BLaER1 (cell line): ENCODE measurements at regions not wholly inside any gene's neighbourhood (a gene's known extent, or its start where the extent isn't known, plus 50 kb on each side); places are given as distances from the start of the nearest gene placed in this dataset.
"Not testable (repeated sequence)": the region's sequence is repeated elsewhere in the genome, so short reads cannot be mapped to it uniquely, and the experiment has no call there.

ENCODE experiments used
- H3K27ac ChIP-seq: shearing (Covaris generic); formaldehyde crosslinking; 2 replicates; pipeline ENCODE4 v1.8.1; 2022
- H3K27me3 ChIP-seq: shearing (Covaris generic); formaldehyde crosslinking; 2 replicates; pipeline ENCODE4 v1.8.1; 2022
- H3K36me3 ChIP-seq: shearing (Covaris generic); formaldehyde crosslinking; 2 replicates; pipeline ENCODE4 v1.8.1; 2022
- H3K4me1 ChIP-seq: shearing (Covaris generic); formaldehyde crosslinking; 2 replicates; pipeline ENCODE4 v1.8.1; 2022
- H3K4me2 ChIP-seq: shearing (Covaris generic); formaldehyde crosslinking; 2 replicates; pipeline ENCODE4 v1.8.1; 2022
- H3K4me3 ChIP-seq: shearing (Covaris generic); formaldehyde crosslinking; 2 replicates; pipeline ENCODE4 v1.8.1; 2022
- H3K9ac ChIP-seq: shearing (Covaris generic); formaldehyde crosslinking; 2 replicates; pipeline ENCODE4 v1.8.1; 2022
- H3K9me3 ChIP-seq: shearing (Covaris generic); formaldehyde crosslinking; 2 replicates; pipeline ENCODE4 v1.8.1; 2022
- H4K20me1 ChIP-seq: shearing (Covaris generic); formaldehyde crosslinking; 2 replicates; pipeline ENCODE4 v1.8.1; 2022
- Cebpa-rat ChIP-seq: shearing (Covaris generic); IDR thresholded peaks from 2 replicates; pipeline ENCODE4 v1.8.1; 2022

DNA sequence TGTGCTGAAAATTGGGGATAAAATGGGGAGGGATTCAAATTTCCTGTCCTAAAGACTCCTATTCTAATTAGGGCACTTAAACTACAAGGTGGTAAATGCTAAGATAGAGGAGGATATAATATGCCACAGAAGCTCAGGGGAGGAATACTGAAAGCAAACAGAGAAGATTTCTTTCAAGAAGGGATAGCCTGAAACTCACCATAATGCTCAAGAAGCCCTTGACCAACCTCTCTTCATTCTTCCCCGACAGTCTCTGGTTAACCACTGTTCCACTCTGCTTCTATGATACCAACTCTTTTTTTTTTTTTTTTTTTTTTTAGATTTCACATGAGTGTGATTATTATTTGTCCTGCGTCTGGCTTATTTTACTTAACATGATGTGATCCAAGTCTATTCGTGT, 398.2 kb upstream of the FRG2C start:
- H3K4me2 ChIP-seq = no peak overlapping the region
- no peaks in the 10 kb centered on the region for H3K9me3 ChIP-seq

DNA sequence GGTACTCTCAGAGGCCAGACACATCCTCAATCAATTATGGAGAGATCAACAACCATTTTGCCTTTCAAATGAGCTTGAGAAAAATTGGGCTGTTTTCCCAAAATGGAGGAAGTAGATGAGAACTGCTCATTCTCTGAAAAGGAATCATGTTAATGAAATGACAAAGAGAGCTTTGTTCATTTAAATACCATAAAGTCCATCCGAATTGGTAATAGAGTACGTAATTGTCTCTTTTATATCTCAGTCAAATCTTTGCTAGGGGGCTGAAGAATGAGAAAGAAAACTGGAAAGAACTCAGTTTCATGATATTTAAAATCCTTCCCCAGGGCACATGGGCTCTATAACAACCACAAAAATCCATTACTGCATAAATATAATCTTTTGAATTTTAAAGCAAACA, 395.6 kb upstream of the FRG2C start:
- not testable (repeated sequence) for H3K9me3 ChIP-seq, H3K27me3 ChIP-seq, H3K36me3 ChIP-seq, H3K27ac ChIP-seq, H4K20me1 ChIP-seq, H3K4me1 ChIP-seq, H3K4me3 ChIP-seq, H3K9ac ChIP-seq, H3K4me2 ChIP-seq

More for the DNA sequence above, 398.2 kb upstream of the FRG2C start:
- Histone ChIP-seq H4K20me1 (no peaks in the 10 kb centered on the region), H3K4me1 (no peaks in the 10 kb centered on the region), H3K27ac (no peak overlapping the region), H3K36me3 (no peaks in the 10 kb centered on the region), H3K9ac (no peak overlapping the region), H3K27me3 (no peaks in the 10 kb centered on the region), H3K4me3 (no peak overlapping the region)
- no peak for TF ChIP-seq Cebpa-rat

DNA sequence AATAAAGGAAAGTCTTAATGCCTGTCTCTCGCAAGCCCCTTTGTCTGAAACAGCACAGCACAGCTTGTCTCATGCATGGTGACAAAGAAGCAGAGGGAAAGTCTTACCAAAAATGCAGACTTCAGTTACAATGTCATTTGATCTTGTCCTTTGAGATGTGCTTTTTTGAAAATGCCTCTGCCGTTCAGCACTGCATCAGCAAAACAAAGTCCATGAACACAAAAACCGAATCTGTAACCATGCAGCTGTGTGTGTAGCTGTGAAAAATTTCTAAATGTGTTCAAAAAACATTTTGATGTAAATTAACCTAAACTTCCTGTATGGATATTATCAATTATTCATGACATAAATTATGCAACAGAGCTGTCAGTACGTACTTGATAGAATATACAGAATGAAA, 391.9 kb upstream of the FRG2C start:
- H4K20me1 ChIP-seq, H3K9ac ChIP-seq, H3K4me3 ChIP-seq, H3K27ac ChIP-seq, H3K4me1 ChIP-seq, H3K36me3 ChIP-seq, H3K4me2 ChIP-seq, H3K9me3 ChIP-seq, H3K27me3 ChIP-seq: not testable (repeated sequence)

DNA sequence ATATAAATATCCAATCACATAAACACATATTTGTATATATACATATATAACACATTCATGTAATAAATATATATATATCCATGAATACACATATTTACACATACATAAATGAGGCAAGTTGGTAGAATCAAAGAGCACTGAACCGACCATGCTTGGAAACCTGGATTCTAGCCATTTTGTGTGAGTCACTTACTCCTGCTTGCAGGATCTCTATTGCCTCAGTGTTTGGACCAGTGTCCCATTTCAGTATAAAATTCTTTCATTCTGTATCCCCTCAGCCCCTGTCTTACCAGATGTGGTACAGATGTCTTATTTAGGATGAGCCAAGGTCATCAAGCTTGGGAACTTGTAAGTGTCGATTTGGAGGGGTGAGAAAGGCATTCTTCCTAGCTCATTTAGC, 391.4 kb upstream of the FRG2C start:
- Histone ChIP-seq H3K9ac (no peak overlapping the region), H3K4me1 (no peaks in the 10 kb centered on the region), H3K27ac (no peak overlapping the region), H3K27me3 (no peaks in the 10 kb centered on the region), H4K20me1 (no peaks in the 10 kb centered on the region), H3K9me3 (no peaks in the 10 kb centered on the region), H3K4me3 (no peak overlapping the region), H3K4me2 (no peak overlapping the region), H3K36me3 (no peaks in the 10 kb centered on the region)
- no peak for TF ChIP-seq Cebpa-rat

DNA sequence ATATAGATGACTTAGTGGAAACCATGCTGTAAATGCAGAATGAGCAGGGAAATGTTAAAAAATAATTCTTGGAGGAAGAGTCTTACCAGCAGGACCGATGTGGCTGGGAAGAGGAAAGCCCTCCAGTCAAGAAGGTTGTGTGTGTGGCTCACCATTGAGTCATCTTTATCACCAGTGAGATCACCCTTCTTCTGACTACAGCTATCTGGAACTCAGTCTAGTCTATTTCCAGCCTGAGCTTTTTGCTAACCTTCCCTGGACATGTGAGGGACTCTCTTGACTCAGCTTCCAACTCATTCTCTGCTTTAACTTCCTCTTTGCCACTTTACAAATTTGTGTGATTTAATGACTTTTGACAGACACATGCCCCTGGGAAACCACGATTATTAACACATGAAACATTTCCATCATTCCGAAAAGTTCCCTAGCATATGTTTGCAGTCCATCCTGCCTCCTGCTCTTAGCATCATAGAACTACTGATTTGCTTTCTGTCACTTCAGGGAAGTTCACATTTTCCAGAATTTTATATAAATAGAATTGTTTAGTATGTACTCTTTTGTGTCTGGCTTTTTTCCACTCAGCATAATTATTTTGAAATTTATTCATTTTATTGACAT, 378.5 kb upstream of the FRG2C start:
- H3K36me3 ChIP-seq, H4K20me1 ChIP-seq, H3K9me3 ChIP-seq, H3K4me3 ChIP-seq, H3K4me2 ChIP-seq, H3K9ac ChIP-seq, H3K27ac ChIP-seq, H3K27me3 ChIP-seq, H3K4me1 ChIP-seq: not testable (repeated sequence)

DNA sequence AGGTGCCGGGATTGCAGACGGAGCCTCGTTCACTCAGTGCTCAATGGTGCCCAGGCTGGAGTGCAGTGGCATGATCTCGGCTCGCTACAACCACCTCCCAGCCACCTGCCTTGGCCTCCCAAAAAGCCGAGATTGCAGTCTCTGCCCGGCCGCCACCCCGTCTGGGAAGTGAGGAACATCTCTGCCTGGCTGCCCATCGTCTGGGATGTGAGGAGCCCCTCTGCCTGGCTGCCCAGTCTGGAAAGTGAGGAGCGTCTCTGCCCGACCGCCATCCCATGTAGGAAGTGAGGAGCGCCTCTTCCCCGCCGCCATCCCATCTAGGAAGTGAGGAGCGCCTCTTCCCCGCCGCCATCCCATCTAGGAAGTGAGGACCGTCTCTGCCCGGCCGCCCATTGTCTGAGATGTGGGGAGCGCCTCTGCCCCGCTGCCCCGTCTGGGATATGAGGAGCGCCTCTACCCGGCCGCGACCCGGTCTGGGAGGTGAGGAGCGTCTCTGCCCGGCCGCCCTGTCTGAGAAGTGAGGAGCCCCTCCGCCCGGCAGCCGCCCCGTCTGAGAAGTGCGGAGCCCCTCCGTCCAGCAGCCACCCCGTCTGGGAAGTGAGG, 375.1 kb upstream of the FRG2C start:
- H3K9me3 ChIP-seq, H3K4me1 ChIP-seq, H3K4me2 ChIP-seq, H3K4me3 ChIP-seq, H3K27ac ChIP-seq, H3K27me3 ChIP-seq, H3K36me3 ChIP-seq, H4K20me1 ChIP-seq, H3K9ac ChIP-seq: not testable (repeated sequence)

DNA sequence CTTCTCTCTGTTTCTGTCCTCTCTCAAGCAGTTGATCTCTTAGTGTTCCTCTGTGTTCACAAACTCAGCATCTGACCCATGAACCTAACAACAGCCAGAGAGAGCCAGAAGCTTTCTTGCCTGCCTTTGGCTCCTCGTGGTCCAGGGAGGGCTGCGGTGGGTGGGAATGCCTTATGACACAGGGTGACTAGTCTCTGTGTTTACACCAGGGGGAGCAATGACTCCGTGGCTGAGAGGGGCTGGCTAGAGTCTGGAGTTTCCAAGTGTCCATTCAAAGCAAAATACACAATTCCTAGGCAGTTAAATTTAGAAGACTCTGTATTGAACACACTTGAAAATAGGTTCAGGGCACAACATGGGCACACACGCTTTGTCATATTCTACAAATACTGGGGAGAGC, 370.0 kb upstream of the FRG2C start:
- Histone ChIP-seq H3K4me1 (no peaks in the 10 kb centered on the region), H3K4me3 (no peak overlapping the region), H4K20me1 (no peaks in the 10 kb centered on the region), H3K27me3 (no peaks in the 10 kb centered on the region), H3K4me2 (no peak overlapping the region), H3K36me3 (no peaks in the 10 kb centered on the region), H3K9ac (no peak overlapping the region), H3K27ac (no peak overlapping the region), H3K9me3 (0 out of 2 replicates have a peak, but pooled peaks cover 9% of the 10 kb centered on the region)
- TF ChIP-seq Cebpa-rat = no peak

DNA sequence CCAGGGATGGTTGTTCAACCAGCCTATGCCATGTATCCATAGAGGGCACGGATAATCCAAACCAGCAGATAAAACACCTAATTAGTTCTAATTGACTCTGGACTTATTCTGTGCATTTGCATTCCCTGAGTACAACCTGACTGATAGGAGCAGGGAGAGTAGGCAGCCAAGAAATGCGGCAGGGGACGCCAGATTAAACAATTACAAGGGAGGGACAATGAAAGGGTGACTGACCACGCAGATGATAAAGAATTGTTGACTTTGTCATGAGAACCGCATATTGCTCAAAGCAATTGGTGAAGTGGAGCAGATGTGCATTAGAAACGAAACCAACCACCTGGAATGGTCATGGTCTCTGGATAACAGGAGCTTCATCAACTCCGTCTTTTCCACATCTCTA, 369.1 kb upstream of the FRG2C start:
- Histone ChIP-seq H3K36me3 (no peaks in the 10 kb centered on the region), H3K9ac (no peak overlapping the region), H4K20me1 (no peaks in the 10 kb centered on the region)

DNA sequence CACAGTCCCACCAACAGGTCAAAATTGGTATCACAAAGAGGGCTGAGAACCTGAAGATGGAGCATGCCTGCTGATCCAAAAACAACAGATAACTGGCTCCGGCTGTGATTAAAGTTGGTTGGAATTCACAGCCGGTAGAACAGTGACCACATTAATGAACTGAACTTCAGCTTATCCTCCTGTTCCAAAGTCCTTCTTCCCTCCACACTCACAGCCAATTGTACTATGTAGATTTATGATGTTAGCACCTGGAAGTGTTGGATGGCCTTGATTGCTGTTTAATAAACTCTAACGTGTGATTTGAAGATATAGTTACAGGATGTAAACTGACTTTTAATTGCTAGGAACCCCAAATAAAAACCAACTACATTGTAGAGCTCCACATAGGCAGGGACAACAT, 367.3 kb upstream of the FRG2C start:
- no peaks in the 10 kb centered on the region for H4K20me1 ChIP-seq
- no peak overlapping the region for H3K9ac ChIP-seq
- H3K4me3 ChIP-seq = no peak overlapping the region
- TF ChIP-seq Cebpa-rat = no peak
- no peak overlapping the region for H3K4me2 ChIP-seq
- no peaks in the 10 kb centered on the region for H3K4me1 ChIP-seq
- H3K27me3 ChIP-seq = no peaks in the 10 kb centered on the region
- H3K27ac ChIP-seq = no peak overlapping the region
- H3K36me3 ChIP-seq = no peaks in the 10 kb centered on the region
- 0 out of 2 replicates have a peak, but pooled peaks cover 7% of the 10 kb centered on the region for H3K9me3 ChIP-seq

More for the DNA sequence above, 369.1 kb upstream of the FRG2C start:
- H3K4me1 ChIP-seq = no peaks in the 10 kb centered on the region
- 0 out of 2 replicates have a peak, but pooled peaks cover 7% of the 10 kb centered on the region for H3K9me3 ChIP-seq
- no peak overlapping the region for H3K27ac ChIP-seq
- H3K4me3 ChIP-seq = no peak overlapping the region
- H3K27me3 ChIP-seq = no peaks in the 10 kb centered on the region
- no peak overlapping the region for H3K4me2 ChIP-seq
- no peak for TF ChIP-seq Cebpa-rat

DNA sequence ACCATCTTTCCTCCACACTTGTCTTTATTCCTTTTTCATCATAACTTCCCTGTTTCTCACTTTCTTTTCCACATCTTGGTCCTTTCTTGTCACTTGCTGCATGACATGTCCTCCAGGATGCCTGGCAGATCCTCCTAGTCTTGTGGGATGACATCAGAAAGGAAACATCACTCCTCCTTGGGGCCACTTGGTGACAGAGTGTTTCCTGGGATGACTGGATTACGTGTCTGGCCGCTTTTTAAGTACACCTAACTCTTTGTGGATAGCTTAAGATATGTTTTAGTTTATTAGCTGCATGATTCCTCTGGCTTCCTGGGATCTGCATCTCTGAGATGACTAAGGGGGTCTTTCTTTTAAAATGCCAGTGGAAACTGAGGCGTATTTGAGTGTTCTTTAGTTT, 363.5 kb upstream of the FRG2C start:
- TF ChIP-seq Cebpa-rat = no peak
- no peaks in the 10 kb centered on the region for H4K20me1 ChIP-seq
- H3K9ac ChIP-seq = no peak overlapping the region
- no peaks in the 10 kb centered on the region for H3K4me1 ChIP-seq
- no peaks in the 10 kb centered on the region for H3K36me3 ChIP-seq
- no peaks in the 10 kb centered on the region for H3K27me3 ChIP-seq
- H3K4me3 ChIP-seq = no peak overlapping the region
- H3K9me3 ChIP-seq = 0 out of 2 replicates have a peak, but pooled peaks cover 7% of the 10 kb centered on the region
- no peak overlapping the region for H3K4me2 ChIP-seq
- H3K27ac ChIP-seq = no peak overlapping the region

DNA sequence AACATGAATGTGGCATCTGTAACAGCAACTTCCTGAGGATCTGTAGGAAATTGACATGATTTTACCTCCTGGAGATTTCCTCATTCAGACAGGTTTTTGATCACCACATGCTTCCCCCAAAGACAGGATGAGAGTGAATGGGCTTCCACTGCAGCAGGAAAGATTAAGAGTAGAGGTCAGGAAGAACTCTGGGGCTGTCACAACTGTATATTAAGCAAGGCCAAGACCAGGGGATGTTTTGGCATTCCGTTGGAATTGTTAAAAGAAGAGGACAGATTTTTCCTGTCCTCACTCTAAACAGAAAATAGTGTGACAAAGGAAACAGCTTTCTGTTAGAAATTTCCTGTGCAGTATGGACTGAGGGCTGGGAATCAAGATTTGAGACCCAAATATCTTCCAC, 363.1 kb upstream of the FRG2C start:
- H3K4me2 ChIP-seq, H3K27ac ChIP-seq, H3K4me3 ChIP-seq, H3K9me3 ChIP-seq, H3K36me3 ChIP-seq, H3K4me1 ChIP-seq, H4K20me1 ChIP-seq, H3K9ac ChIP-seq, H3K27me3 ChIP-seq: not testable (repeated sequence)
